A549 (cell line): ENCODE measurements at regions not wholly inside any gene's neighbourhood (a gene's known extent, or its start where the extent isn't known, plus 50 kb on each side); places are given as distances from the start of the nearest gene placed in this dataset.

ENCODE experiments used
- ATAC-seq, 2 experiments: fragments of 200-7000 bp in 1 of 2; fragments of >200 bp in 1 of 2; cut with Nextera tagmentation in 1 of 2; cut with Tn5 transposase in 1 of 2; 3 replicates each; pipeline versions ENCODE4 v1.8.0 to v1.9.1; 2018 to 2020; ENCODE audit warnings: mild to moderate bottlenecking in 1 of 2, moderate library complexity in 1 of 2
- CTCF ChIA-PET: fragments of 300-600 bp; sonication (Branson Sonifier 250); formaldehyde crosslinking; extraction: SDS; loops from one replicate; lab custom pipeline; 2021; ENCODE audit warnings: antibody characterized with exemption, inconsistent platforms; lab: Yijun Ruan, JAX
- POLR2A ChIA-PET: fragments of 350-600 bp; formaldehyde crosslinking; extraction: SDS; loops from one replicate; lab custom pipeline; 2021; ENCODE audit warnings: antibody characterized with exemption, inconsistent platforms; lab: Yijun Ruan, JAX
- DNase-seq, 2 experiments: peaks; one replicate each; pipeline versions ENCODE4 v3.0.0 to v3.0.0-alpha.2; 2011 to 2016; ENCODE audit warnings: low read depth in 1 of 2, low spot score in 1 of 2
- FAIRE-seq: peaks from 2 replicates; lab custom pipeline; 2011; peaks lifted over from hg19 to GRCh38; lab: Jason Lieb, UNC
- H3K27ac ChIP-seq, 2 experiments: fragments of >200 bp; sonication (Bioruptor Twin); formaldehyde crosslinking; 3 replicates each; pipeline ENCODE4 v1.5.1; 2016 to 2017
- H3K4me1 ChIP-seq: fragments of >200 bp; sonication (Bioruptor Twin); formaldehyde crosslinking; 3 replicates; pipeline ENCODE4 v1.6.1; 2016
- H3K4me2 ChIP-seq: fragments of >200 bp; sonication (Bioruptor Twin); formaldehyde crosslinking; 3 replicates; pipeline ENCODE4 v1.6.1; 2016
- H3K4me3 ChIP-seq: fragments of >200 bp; sonication (Bioruptor Twin); formaldehyde crosslinking; 3 replicates; pipeline ENCODE4 v1.5.1; 2016
- H3K9me3 ChIP-seq: fragments of >200 bp; sonication (Bioruptor Twin); formaldehyde crosslinking; 3 replicates; pipeline ENCODE4 v1.6.1; 2016
- CBX8 ChIP-seq: fragments of 200-600 bp; sonication (generic); IDR thresholded peaks from 2 replicates; pipeline ENCODE4 v1.6.1; 2016
- CEBPB ChIP-seq, 2 experiments: fragments of >200 bp in 1 of 2; sonication (Bioruptor Twin) in 1 of 2; formaldehyde crosslinking in 1 of 2; IDR thresholded peaks; 2 replicates each; pipeline ENCODE4 v1.6.1; 2012 to 2016
- CHD2 ChIP-seq: fragments of 150-350 bp; IDR thresholded peaks from 2 replicates; pipeline ENCODE4 v1.6.1; 2014; ENCODE audit warnings: low read length; ENCODE audit not compliant: partially characterized antibody
- EHMT2 ChIP-seq: fragments of 200-600 bp; sonication (generic); IDR thresholded peaks from 2 replicates; pipeline ENCODE4 v1.6.1; 2016; ENCODE audit warnings: antibody characterized with exemption, low read depth, mild to moderate bottlenecking, moderate library complexity
- EP300 ChIP-seq, 2 experiments: fragments of >200 bp; sonication (Bioruptor Twin); formaldehyde crosslinking; IDR thresholded peaks; 2 replicates in 1 of 2; 3 replicates in 1 of 2; pipeline ENCODE4 v1.6.1; 2016 to 2017
- FOSL2 ChIP-seq, 2 experiments: fragments of 450-650 bp in 1 of 2; fragments of >200 bp in 1 of 2; sonication (Bioruptor Twin) in 1 of 2; formaldehyde crosslinking; IDR thresholded peaks; 2 replicates each; pipeline versions ENCODE4 v1.5.0 to v1.6.1; 2016 to 2020; ENCODE audit warnings: mild to moderate bottlenecking in 1 of 2, moderate library complexity in 1 of 2
- FOXS1 ChIP-seq: fragments of 250-450 bp; sonication (Bioruptor Pico); IDR thresholded peaks from 2 replicates; pipeline ENCODE4 v1.5.0; 2020; ENCODE audit warnings: mild to moderate bottlenecking, moderate library complexity
- GATA3 ChIP-seq: IDR thresholded peaks from 2 replicates; pipeline ENCODE4 v1.6.1; 2012; ENCODE audit warnings: borderline replicate concordance
- HDAC2 ChIP-seq: fragments of 200-600 bp; sonication (generic); IDR thresholded peaks from 2 replicates; pipeline ENCODE4 v1.6.1; 2016
- HOXA7 ChIP-seq: fragments of 250-450 bp; sonication (Bioruptor Pico); IDR thresholded peaks from 2 replicates; pipeline ENCODE4 v1.5.0; 2020; ENCODE audit warnings: mild to moderate bottlenecking, moderate library complexity
- JUN ChIP-seq, 2 experiments: fragments of >200 bp; sonication (Bioruptor Twin); formaldehyde crosslinking; IDR thresholded peaks; 2 replicates in 1 of 2; 3 replicates in 1 of 2; pipeline ENCODE4 v1.6.1; 2016 to 2017
- JUNB ChIP-seq: fragments of >200 bp; sonication (Bioruptor Twin); formaldehyde crosslinking; IDR thresholded peaks from 2 replicates; pipeline ENCODE4 v1.6.1; 2016
- KDM1A ChIP-seq: fragments of 200-600 bp; sonication (generic); IDR thresholded peaks from 2 replicates; pipeline ENCODE4 v1.6.1; 2016; ENCODE audit warnings: low read depth, mild to moderate bottlenecking
- MAFK ChIP-seq: fragments of 450-650 bp; IDR thresholded peaks from 2 replicates; pipeline ENCODE4 v1.6.1; 2014; ENCODE audit not compliant: partially characterized antibody
- PHF8 ChIP-seq: fragments of 200-600 bp; sonication (generic); IDR thresholded peaks from 2 replicates; pipeline ENCODE4 v1.6.1; 2016; ENCODE audit warnings: low read depth, mild to moderate bottlenecking, antibody characterized with exemption, moderate library complexity, borderline replicate concordance
- POLR2A ChIP-seq: IDR thresholded peaks from 2 replicates; pipeline ENCODE4 v1.6.1; 2012; ENCODE audit warnings: mild to moderate bottlenecking, low read length
- RAD21 ChIP-seq, 2 experiments: fragments of >200 bp in 1 of 2; sonication (Bioruptor Twin) in 1 of 2; formaldehyde crosslinking in 1 of 2; IDR thresholded peaks in 1 of 2; conservative IDR thresholded peaks in 1 of 2; 2 replicates in 1 of 2; 3 replicates in 1 of 2; pipeline ENCODE4 v1.6.1; 2012 to 2018; ENCODE audit warnings: inconsistent platforms in 1 of 2
- RCOR1 ChIP-seq: fragments of 150-350 bp; IDR thresholded peaks from 2 replicates; pipeline ENCODE4 v1.6.1; 2014; ENCODE audit warnings: antibody characterized with exemption, low read length, low read depth
- RNF2 ChIP-seq: fragments of 200-600 bp; sonication (generic); IDR thresholded peaks from 2 replicates; pipeline ENCODE4 v1.6.1; 2016; ENCODE audit warnings: low read depth, mild to moderate bottlenecking, antibody characterized with exemption, moderate library complexity, borderline replicate concordance
- SMC3 ChIP-seq: fragments of >200 bp; sonication (Bioruptor Twin); formaldehyde crosslinking; IDR thresholded peaks from 3 replicates; pipeline ENCODE4 v1.6.1; 2018; ENCODE audit warnings: inconsistent platforms
- SREBF2 ChIP-seq: fragments of 450-650 bp; IDR thresholded peaks from 2 replicates; pipeline ENCODE4 v1.6.1; 2014; ENCODE audit warnings: mild to moderate bottlenecking, moderate library complexity
- ZSCAN20 ChIP-seq: fragments of 250-450 bp; sonication (Bioruptor Pico); IDR thresholded peaks from 2 replicates; pipeline ENCODE4 v1.8.0; 2022; ENCODE audit warnings: mild to moderate bottlenecking, moderate library complexity
- WGBS: methylation state at CpG from one replicate; pipeline ENCODE4 v1.1.6; 2017; ENCODE audit errors: missing lambda C conversion rate; 5-methylcytosine and 5-hydroxymethylcytosine counted together
- TF ChIP-seq, protein P1 (sequence below): fragments of 250-450 bp; sonication (Bioruptor Pico); IDR thresholded peaks from 2 replicates; pipeline ENCODE4 v1.5.0; 2020; ENCODE audit warnings: low read depth, mild to moderate bottlenecking, moderate library complexity
- TF ChIP-seq, protein P2 (sequence below): fragments of 200-600 bp; sonication (generic); IDR thresholded peaks from 2 replicates; pipeline ENCODE4 v1.6.1; 2016; ENCODE audit warnings: antibody characterized with exemption, mild to moderate bottlenecking, moderate library complexity
- TF ChIP-seq, protein P3 (sequence below): fragments of >200 bp; sonication (Bioruptor Twin); formaldehyde crosslinking; IDR thresholded peaks from 3 replicates; pipeline ENCODE4 v1.6.1; 2016
- TF ChIP-seq, protein P4 (sequence below): fragments of >200 bp; sonication (Bioruptor Twin); formaldehyde crosslinking; IDR thresholded peaks from 3 replicates; pipeline ENCODE4 v1.5.1; 2016

DNA sequence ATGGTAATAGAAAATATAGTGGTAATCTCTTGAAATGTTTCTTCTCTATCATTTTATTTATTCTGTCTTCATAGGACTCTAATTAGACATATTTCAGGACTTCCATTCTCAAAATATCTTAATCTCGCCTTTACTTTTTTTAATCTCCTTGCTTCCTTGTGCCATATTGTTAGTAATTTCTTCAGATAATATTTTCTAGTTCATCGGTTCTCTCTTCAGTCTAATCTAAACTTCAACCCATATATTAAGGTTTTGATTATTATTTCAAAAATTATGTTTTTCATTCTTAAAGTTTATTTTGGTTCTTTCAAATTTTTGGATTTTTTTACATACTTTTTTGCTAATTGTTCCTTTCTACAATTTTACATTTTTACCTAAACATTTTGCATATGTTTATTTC lies 237.9 kb upstream of the DGKB start:
- ATAC-seq (no peak), FAIRE-seq (no peak), DNase-seq (no peak)
- 47% methylated on average over 2 of the region's 2 CpGs for WGBS
- H3K4me3 ChIP-seq = no peak overlapping the region
- ChIA-PET CTCF (no interaction called here), POLR2A (no interaction called here)
- H3K4me1 ChIP-seq = no peaks in the 10 kb centered on the region
- H3K4me2 ChIP-seq = no peak overlapping the region
- H3K9me3 ChIP-seq = no peaks in the 10 kb centered on the region
- H3K27ac ChIP-seq = no peak overlapping the region
- no peak for TF ChIP-seq JUN (IDR thresholded peaks at IDR 0.05)
- no peak for TF ChIP-seq RNF2
- no peak for TF ChIP-seq POLR2A
- TF ChIP-seq CBX8 = no peak

DNA sequence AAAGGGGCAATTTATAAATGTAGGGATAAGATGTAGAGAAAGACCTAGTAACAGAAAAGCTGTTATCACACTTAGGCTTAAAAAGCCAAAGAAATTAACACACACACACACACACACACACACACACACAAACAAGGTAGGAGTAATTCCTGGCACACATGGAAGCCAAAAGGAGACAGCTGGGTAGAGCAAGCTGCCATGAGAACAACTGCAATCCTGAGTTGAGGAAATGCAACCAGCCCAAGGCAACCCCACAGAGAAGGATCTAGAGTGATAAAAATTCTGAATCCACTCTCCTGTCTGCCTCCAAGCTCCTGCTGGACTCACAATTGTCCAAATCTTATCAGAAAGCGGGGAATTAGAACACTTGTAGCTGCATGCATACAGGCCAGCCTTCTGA lies 229.1 kb upstream of the DGKB start:
- Histone ChIP-seq H3K4me1 (peaks cover 19% of the 10 kb centered on the region; the same call in 2 of the 3 replicates), H3K4me3 (no peak overlapping the region), H3K4me2 (no peak overlapping the region), H3K27ac (0 out of 6 replicates have a peak overlapping the region, but pooled peaks of 1 of the 2 experiments have one; percentile 12), H3K9me3 (no peaks in the 10 kb centered on the region)
- ATAC-seq (no peak), DNase-seq (no peak), FAIRE-seq (no peak)
- WGBS = 53% methylated on average over 1 of the region's 1 CpG
- CTCF ChIA-PET = no interaction called here
- POLR2A ChIA-PET = no interaction called here
- TF ChIP-seq PHF8 = no peak
- no peak for TF ChIP-seq JUNB
- TF ChIP-seq CHD2 = no peak
- TF ChIP-seq ZSCAN20 (CRISPR knock-in tag) = no peak
- TF ChIP-seq, protein P1, sequence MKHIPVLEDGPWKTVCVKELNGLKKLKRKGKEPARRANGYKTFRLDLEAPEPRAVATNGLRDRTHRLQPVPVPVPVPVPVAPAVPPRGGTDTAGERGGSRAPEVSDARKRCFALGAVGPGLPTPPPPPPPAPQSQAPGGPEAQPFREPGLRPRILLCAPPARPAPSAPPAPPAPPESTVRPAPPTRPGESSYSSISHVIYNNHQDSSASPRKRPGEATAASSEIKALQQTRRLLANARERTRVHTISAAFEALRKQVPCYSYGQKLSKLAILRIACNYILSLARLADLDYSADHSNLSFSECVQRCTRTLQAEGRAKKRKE (CRISPR knock-in tag) = no peak
- TF ChIP-seq FOXS1 (CRISPR knock-in tag) = no peak
- no peak for TF ChIP-seq EHMT2
- TF ChIP-seq, protein P2, sequence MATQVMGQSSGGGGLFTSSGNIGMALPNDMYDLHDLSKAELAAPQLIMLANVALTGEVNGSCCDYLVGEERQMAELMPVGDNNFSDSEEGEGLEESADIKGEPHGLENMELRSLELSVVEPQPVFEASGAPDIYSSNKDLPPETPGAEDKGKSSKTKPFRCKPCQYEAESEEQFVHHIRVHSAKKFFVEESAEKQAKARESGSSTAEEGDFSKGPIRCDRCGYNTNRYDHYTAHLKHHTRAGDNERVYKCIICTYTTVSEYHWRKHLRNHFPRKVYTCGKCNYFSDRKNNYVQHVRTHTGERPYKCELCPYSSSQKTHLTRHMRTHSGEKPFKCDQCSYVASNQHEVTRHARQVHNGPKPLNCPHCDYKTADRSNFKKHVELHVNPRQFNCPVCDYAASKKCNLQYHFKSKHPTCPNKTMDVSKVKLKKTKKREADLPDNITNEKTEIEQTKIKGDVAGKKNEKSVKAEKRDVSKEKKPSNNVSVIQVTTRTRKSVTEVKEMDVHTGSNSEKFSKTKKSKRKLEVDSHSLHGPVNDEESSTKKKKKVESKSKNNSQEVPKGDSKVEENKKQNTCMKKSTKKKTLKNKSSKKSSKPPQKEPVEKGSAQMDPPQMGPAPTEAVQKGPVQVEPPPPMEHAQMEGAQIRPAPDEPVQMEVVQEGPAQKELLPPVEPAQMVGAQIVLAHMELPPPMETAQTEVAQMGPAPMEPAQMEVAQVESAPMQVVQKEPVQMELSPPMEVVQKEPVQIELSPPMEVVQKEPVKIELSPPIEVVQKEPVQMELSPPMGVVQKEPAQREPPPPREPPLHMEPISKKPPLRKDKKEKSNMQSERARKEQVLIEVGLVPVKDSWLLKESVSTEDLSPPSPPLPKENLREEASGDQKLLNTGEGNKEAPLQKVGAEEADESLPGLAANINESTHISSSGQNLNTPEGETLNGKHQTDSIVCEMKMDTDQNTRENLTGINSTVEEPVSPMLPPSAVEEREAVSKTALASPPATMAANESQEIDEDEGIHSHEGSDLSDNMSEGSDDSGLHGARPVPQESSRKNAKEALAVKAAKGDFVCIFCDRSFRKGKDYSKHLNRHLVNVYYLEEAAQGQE = no peak
- no peak for TF ChIP-seq MAFK

DNA sequence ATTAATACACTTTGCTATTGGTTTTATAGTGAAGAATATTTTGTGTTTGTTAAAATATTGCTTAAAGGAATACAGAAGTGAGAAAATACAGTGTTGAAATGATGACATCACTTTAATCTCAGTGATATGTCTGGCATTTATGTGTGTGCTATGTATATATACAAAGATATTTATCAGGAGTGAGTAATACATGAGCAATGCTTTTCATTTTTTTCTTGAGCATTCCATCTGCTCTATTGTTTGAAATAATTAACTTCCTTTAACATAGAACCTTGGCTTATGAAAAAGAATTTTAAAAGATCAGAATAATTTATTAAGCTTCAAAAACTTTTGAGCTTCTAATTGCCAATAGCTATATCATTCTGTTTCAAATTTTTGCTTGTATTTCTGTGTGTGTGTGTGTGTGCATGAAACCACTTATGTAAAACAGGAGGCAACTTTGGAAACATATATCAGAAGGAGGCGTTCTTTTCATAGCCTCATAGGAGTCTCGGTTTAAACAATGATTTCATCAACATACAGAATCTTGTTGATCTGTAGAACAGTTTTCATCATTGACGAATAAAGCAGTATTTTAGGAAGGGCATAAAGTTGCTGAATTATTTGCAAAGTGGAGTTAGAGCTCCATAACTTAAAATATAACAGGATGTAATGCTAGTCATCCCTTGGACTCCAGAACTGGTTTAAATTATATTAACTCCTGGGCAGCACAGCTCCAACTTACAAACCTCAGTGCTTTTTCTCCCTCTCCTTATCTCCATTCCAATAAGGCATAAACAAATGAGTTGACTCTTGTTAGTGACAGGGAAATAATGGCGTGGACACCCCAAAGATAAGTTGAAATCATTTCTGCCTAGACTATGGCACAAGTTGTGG lies 228.4 kb upstream of the DGKB start:
- peak overlapping the region; percentile 69 for H3K4me2 ChIP-seq
- H3K9me3 ChIP-seq = no peaks in the 10 kb centered on the region
- H3K27ac ChIP-seq = 0 out of 6 replicates have a peak overlapping the region, but pooled peaks of 1 of the 2 experiments have one; percentile 17
- ATAC-seq (peak; percentile 61 to 73; a peak in 5 of 6 replicates), FAIRE-seq (peak; percentile 91), DNase-seq (peak; percentile 5 to 6)
- H3K4me3 ChIP-seq = no peak overlapping the region
- peaks cover 19% of the 10 kb centered on the region; the same call in 2 of the 3 replicates for H3K4me1 ChIP-seq
- ChIA-PET CTCF (no interaction called here), POLR2A (no interaction called here)
- 21% methylated on average over 4 of the region's 4 CpGs for WGBS
- no peak for TF ChIP-seq SREBF2
- TF ChIP-seq FOSL2 (IDR thresholded peaks at IDR 0.05) = peak; percentile 39
- TF ChIP-seq FOSL2 (CRISPR knock-in tag; IDR thresholded peaks at IDR 0.05) = peak; percentile 70
- TF ChIP-seq RNF2 = no peak
- TF ChIP-seq FOXS1 (CRISPR knock-in tag) = no peak
- TF ChIP-seq CEBPB (IDR thresholded peaks at IDR 0.05) = no peak
- TF ChIP-seq, protein P3, sequence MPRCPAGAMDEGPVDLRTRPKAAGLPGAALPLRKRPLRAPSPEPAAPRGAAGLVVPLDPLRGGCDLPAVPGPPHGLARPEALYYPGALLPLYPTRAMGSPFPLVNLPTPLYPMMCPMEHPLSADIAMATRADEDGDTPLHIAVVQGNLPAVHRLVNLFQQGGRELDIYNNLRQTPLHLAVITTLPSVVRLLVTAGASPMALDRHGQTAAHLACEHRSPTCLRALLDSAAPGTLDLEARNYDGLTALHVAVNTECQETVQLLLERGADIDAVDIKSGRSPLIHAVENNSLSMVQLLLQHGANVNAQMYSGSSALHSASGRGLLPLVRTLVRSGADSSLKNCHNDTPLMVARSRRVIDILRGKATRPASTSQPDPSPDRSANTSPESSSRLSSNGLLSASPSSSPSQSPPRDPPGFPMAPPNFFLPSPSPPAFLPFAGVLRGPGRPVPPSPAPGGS = no peak
- TF ChIP-seq RCOR1 = no peak
- no peak for TF ChIP-seq CHD2
- TF ChIP-seq SMC3 = no peak
- no peak for TF ChIP-seq HOXA7
- no peak for TF ChIP-seq HDAC2
- TF ChIP-seq KDM1A = no peak
- TF ChIP-seq GATA3 = peak; percentile 86; the same call in 1 of the 2 replicates
- no peak for TF ChIP-seq EP300 (IDR thresholded peaks at IDR 0.05)
- TF ChIP-seq JUNB = peak; percentile 66
- TF ChIP-seq, protein P4, sequence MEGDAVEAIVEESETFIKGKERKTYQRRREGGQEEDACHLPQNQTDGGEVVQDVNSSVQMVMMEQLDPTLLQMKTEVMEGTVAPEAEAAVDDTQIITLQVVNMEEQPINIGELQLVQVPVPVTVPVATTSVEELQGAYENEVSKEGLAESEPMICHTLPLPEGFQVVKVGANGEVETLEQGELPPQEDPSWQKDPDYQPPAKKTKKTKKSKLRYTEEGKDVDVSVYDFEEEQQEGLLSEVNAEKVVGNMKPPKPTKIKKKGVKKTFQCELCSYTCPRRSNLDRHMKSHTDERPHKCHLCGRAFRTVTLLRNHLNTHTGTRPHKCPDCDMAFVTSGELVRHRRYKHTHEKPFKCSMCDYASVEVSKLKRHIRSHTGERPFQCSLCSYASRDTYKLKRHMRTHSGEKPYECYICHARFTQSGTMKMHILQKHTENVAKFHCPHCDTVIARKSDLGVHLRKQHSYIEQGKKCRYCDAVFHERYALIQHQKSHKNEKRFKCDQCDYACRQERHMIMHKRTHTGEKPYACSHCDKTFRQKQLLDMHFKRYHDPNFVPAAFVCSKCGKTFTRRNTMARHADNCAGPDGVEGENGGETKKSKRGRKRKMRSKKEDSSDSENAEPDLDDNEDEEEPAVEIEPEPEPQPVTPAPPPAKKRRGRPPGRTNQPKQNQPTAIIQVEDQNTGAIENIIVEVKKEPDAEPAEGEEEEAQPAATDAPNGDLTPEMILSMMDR = no peak
- TF ChIP-seq RAD21 (conservative IDR thresholded peaks at IDR 0.05 in 1 of 2, IDR thresholded peaks at IDR 0.05 in 1 of 2) = no peak
- TF ChIP-seq EHMT2 = no peak
